ENCODE measurements at regions not wholly inside any gene's neighbourhood (a gene's known extent, or its start where the extent isn't known, plus 50 kb on each side); places are given as distances from the start of the nearest gene placed in this dataset.

DNA sequence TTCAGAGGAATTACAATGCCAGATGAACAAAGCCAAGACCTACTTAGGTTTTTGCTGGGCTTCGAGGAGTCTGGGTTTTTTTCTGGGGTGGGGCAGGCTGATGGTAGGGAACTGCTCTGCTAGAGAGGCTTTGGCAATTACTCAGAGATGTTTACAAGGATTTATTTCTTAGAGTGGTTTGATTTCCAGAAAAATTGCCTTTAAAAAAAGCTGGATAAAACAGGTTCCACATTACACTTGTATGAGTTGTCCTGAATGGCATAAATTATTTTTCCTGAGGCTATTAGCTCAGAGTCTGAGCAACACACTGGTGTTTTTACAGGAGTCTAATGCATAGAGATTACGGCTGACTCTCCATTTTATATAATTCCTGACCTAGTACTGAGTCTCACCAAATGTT, 118.5 kb upstream of the FRMD6 start:
- H3K4me2 ChIP-seq (ENCODE audit: insufficient read depth, low read length), result no peak overlapping the region
- H3K9me3 ChIP-seq (replicated peaks; ENCODE audit: control insufficient read depth, insufficient read depth, low read length), result no peaks in the 10 kb centered on the region
- TF ChIP-seq POLR2A (IDR thresholded peaks at IDR 0.05; ENCODE audit: low read depth, low read length) (no peak), POLR2AphosphoS5 (IDR thresholded peaks at IDR 0.05; ENCODE audit: insufficient read depth, low read depth, low read length) (no peak), MYC (IDR thresholded peaks at IDR 0.05; ENCODE audit: low read depth, low read length) (no peak), GATA2 (IDR thresholded peaks at IDR 0.05; ENCODE audit: insufficient read depth, insufficient read length, low read depth, low read length) (no peak), JUN (IDR thresholded peaks at IDR 0.05; ENCODE audit: borderline replicate concordance, insufficient read depth, insufficient read length, low read depth) (no peak), EZH2 (IDR thresholded peaks at IDR 0.05; ENCODE audit: borderline replicate concordance, low read depth, low read length, severe bottlenecking) (no peak), FOS (IDR thresholded peaks at IDR 0.05; ENCODE audit: borderline replicate concordance, insufficient read depth, low read length) (no peak)
- TF ChIP-seq, protein P1, sequence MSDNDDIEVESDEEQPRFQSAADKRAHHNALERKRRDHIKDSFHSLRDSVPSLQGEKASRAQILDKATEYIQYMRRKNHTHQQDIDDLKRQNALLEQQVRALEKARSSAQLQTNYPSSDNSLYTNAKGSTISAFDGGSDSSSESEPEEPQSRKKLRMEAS (IDR thresholded peaks at IDR 0.05; ENCODE audit: insufficient read depth, insufficient read length), result no peak
- TF ChIP-seq, protein P2, sequence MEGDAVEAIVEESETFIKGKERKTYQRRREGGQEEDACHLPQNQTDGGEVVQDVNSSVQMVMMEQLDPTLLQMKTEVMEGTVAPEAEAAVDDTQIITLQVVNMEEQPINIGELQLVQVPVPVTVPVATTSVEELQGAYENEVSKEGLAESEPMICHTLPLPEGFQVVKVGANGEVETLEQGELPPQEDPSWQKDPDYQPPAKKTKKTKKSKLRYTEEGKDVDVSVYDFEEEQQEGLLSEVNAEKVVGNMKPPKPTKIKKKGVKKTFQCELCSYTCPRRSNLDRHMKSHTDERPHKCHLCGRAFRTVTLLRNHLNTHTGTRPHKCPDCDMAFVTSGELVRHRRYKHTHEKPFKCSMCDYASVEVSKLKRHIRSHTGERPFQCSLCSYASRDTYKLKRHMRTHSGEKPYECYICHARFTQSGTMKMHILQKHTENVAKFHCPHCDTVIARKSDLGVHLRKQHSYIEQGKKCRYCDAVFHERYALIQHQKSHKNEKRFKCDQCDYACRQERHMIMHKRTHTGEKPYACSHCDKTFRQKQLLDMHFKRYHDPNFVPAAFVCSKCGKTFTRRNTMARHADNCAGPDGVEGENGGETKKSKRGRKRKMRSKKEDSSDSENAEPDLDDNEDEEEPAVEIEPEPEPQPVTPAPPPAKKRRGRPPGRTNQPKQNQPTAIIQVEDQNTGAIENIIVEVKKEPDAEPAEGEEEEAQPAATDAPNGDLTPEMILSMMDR (IDR thresholded peaks at IDR 0.05; ENCODE audit: extremely low read depth in 1 of 2, insufficient read depth in 1 of 2, low read depth in 1 of 2, low read length in 2 of 2), result no peak
- H3K27ac ChIP-seq (ENCODE audit: insufficient read depth, low read depth, low read length), result peak overlapping the region; percentile 19
- intact Hi-C loops (cut with micrococcal nuclease) (no loop called here), dilution Hi-C loops (cut with MboI; ENCODE audit: extremely low pct_ligation_motif_present, low sequenced_read_pairs) (no loop called here)
- H3K4me3 ChIP-seq (replicated peaks in 1 of 3; ENCODE audit: insufficient read depth in 1 of 3, low read depth in 1 of 3, low read length in 3 of 3), result no peak overlapping the region
- peaks cover 29% of the 10 kb centered on the region for H3K4me1 ChIP-seq (ENCODE audit: control insufficient read depth, extremely low read depth, insufficient read depth, low read length)
- no peaks in the 10 kb centered on the region for H3K79me2 ChIP-seq (ENCODE audit: control insufficient read depth, insufficient read depth, low read length)
- DNase-seq (ENCODE audit: low read depth, low spot score), result peak; percentile 25
- no peak overlapping the region for H3K9ac ChIP-seq (replicated peaks; ENCODE audit: extremely low read depth, insufficient read depth, low read length)
- POLR2A ChIA-PET, result interaction anchor here (0.5 kb wide), 1 partner anchor 14 kb away, joined by 3 read pairs; no protein-coding TSS in a partner anchor
- H3K9me1 ChIP-seq (replicated peaks; ENCODE audit: control insufficient read depth, extremely low read depth, insufficient read depth, low read length), result no peaks in the 10 kb centered on the region
- CTCF ChIA-PET, result interaction anchor here (1.0 to 2.6 kb wide), 6 partner anchors 10 to 250 kb away, joined by 3 to 13 read pairs (median 4); partner anchors contain the start of gene FRMD6
- no peaks in the 10 kb centered on the region for H3K36me3 ChIP-seq (ENCODE audit: control insufficient read depth in 2 of 2, extremely low read depth in 1 of 2, insufficient read depth in 2 of 2, low read length in 2 of 2)
- FAIRE-seq, result no peak
- H2AFZ ChIP-seq (ENCODE audit: low read depth, low read length), result peak overlapping the region; percentile 56
- no peaks in the 10 kb centered on the region for H3K27me3 ChIP-seq (ENCODE audit: control insufficient read depth in 2 of 2, insufficient read depth in 2 of 2, low read length in 2 of 2)
- BruUV-seq (replicated peaks), result no TSS peak
- H4K20me1 ChIP-seq (replicated peaks; ENCODE audit: control insufficient read depth, extremely low read depth, insufficient read depth, low read length), result no peaks in the 10 kb centered on the region

All from endothelial cell of umbilical vein (primary cell).